ENCODE measurements at regions not wholly inside any gene's neighbourhood (a gene's known extent, or its start where the extent isn't known, plus 50 kb on each side); places are given as distances from the start of the nearest gene placed in this dataset.

- TF ChIP-seq CTCF (IDR thresholded peaks at IDR 0.05) (no peak), RCOR1 (IDR thresholded peaks at IDR 0.05; ENCODE audit: low read depth, low read length) (no peak), REST (IDR thresholded peaks at IDR 0.05) (no peak), CBX8 (IDR thresholded peaks at IDR 0.05) (no peak), HMGXB4 (CRISPR knock-in tag; IDR thresholded peaks at IDR 0.05; ENCODE audit: borderline replicate concordance) (no peak)
Measured at GRCh38 chr13:68078874-68079273, 848.7 kb upstream of the PCDH9 start.
